ENCODE measurements at regions not wholly inside any gene's neighbourhood (a gene's known extent, or its start where the extent isn't known, plus 50 kb on each side); places are given as distances from the start of the nearest gene placed in this dataset.
"Not testable (repeated sequence)": the region's sequence is repeated elsewhere in the genome, so short reads cannot be mapped to it uniquely, and the experiment has no call there.

DNA sequence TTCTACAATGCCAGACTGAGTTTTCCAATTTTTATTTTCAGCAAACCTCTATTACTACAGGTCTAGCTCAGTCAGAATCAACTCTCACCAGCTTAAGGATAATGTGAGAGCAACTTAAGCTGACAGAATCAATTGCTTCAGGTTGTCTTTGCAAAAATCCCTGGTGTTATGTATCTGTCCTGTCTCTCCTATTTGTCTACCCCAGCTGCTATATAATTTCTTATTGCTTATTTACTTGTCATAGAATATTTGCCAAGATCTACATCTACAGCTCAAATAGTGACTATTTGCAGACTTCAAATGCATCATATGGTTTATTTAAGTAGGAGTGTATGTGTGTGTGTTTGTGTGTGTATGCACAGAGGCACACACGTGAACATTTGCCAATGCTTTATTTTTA lies 54.1 kb downstream of the FOXG1 start:
- H3K36me3 ChIP-seq: no peaks in the 10 kb centered on the region
- no peak for DNase-seq (ENCODE audit: extremely low spot score in 2 of 2)
- no peaks in the 10 kb centered on the region for H3K4me1 ChIP-seq
- H3K9me3 ChIP-seq: peaks cover 11% of the 10 kb centered on the region
- H3K27me3 ChIP-seq: no peaks in the 10 kb centered on the region
- H3K4me3 ChIP-seq: no peak overlapping the region
- TF ChIP-seq POLR2AphosphoS5 (IDR thresholded peaks at IDR 0.05; ENCODE audit: insufficient read depth in 1 of 2, low read depth in 1 of 2): no peak
- no peak for TF ChIP-seq POLR2A (IDR thresholded peaks at IDR 0.05)
- intact Hi-C loops (cut with DNase I): no loop called here
- no peak overlapping the region for H3K27ac ChIP-seq

GRCh38 chr14:28821993-28822392 lies 55.4 kb downstream of the FOXG1 start:
- peaks cover 11% of the 10 kb centered on the region for H3K9me3 ChIP-seq
- TF ChIP-seq CTCF (IDR thresholded peaks at IDR 0.05): no peak
- no peak for TF ChIP-seq POLR2A (IDR thresholded peaks at IDR 0.05)
- TF ChIP-seq POLR2AphosphoS5 (IDR thresholded peaks at IDR 0.05; ENCODE audit: insufficient read depth in 1 of 2, low read depth in 1 of 2): no peak
- no peaks in the 10 kb centered on the region for H3K27me3 ChIP-seq
- no peaks in the 10 kb centered on the region for H3K36me3 ChIP-seq
- no peak overlapping the region for H3K27ac ChIP-seq
- intact Hi-C loops (cut with DNase I): no loop called here
- H3K4me3 ChIP-seq: no peak overlapping the region
- H3K4me1 ChIP-seq: no peaks in the 10 kb centered on the region
- DNase-seq (ENCODE audit: extremely low spot score in 2 of 2): no peak

- no peak for DNase-seq (ENCODE audit: extremely low spot score in 2 of 2)
- Histone ChIP-seq H3K4me3 (no peak overlapping the region), H3K36me3 (no peaks in the 10 kb centered on the region), H3K9me3 (peaks cover 11% of the 10 kb centered on the region), H3K27me3 (no peaks in the 10 kb centered on the region), H3K4me1 (no peaks in the 10 kb centered on the region), H3K27ac (no peak overlapping the region)
- intact Hi-C loops (cut with DNase I): no loop called here
- no peak for TF ChIP-seq POLR2A (IDR thresholded peaks at IDR 0.05)
- no peak for TF ChIP-seq POLR2AphosphoS5 (IDR thresholded peaks at IDR 0.05; ENCODE audit: insufficient read depth in 1 of 2, low read depth in 1 of 2)
- no peak for TF ChIP-seq CTCF (IDR thresholded peaks at IDR 0.05)
Measured at GRCh38 chr14:28823245-28823644, 56.7 kb downstream of the FOXG1 start.

DNA sequence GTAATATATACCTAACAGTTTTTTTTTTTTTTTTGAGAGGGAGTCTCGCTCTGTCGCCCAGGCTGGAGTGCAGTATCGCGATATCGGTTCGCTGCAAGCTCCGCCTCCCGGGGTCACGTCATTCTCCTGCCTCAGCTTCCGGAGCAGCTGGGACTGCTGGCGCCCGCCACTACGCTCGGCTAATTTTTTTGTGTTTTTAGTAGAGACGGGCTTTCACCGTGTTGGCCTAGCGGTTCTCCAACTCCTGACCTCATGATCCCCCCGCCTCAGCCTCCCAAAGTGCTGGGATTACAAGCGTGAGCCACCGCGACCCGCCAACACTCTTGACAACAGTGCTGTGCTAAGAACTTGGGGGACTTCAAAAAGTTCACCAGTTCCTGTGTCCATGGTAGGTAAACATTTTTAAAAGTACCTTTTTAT lies 63.5 kb downstream of the FOXG1 start:
- H3K4me3 ChIP-seq: no peak overlapping the region
- DNase-seq (ENCODE audit: extremely low spot score in 2 of 2): no peak
- TF ChIP-seq POLR2A (IDR thresholded peaks at IDR 0.05) (no peak), CTCF (IDR thresholded peaks at IDR 0.05) (no peak), POLR2AphosphoS5 (IDR thresholded peaks at IDR 0.05; ENCODE audit: insufficient read depth in 1 of 2, low read depth in 1 of 2) (no peak)
- no peaks in the 10 kb centered on the region for H3K27me3 ChIP-seq
- intact Hi-C loops (cut with DNase I): no loop called here
- H3K27ac ChIP-seq: no peak overlapping the region
- H3K4me1 ChIP-seq: no peaks in the 10 kb centered on the region
- no peaks in the 10 kb centered on the region for H3K36me3 ChIP-seq
- no peaks in the 10 kb centered on the region for H3K9me3 ChIP-seq

GRCh38 chr14:28831126-28831525 lies 64.5 kb downstream of the FOXG1 start:
- TF ChIP-seq POLR2AphosphoS5 (IDR thresholded peaks at IDR 0.05; ENCODE audit: insufficient read depth in 1 of 2, low read depth in 1 of 2) (no peak), POLR2A (IDR thresholded peaks at IDR 0.05) (no peak), CTCF (IDR thresholded peaks at IDR 0.05) (no peak)
- Histone ChIP-seq H3K4me1 (no peaks in the 10 kb centered on the region), H3K27ac (no peak overlapping the region), H3K36me3 (no peaks in the 10 kb centered on the region), H3K27me3 (no peaks in the 10 kb centered on the region), H3K4me3 (no peak overlapping the region), H3K9me3 (no peaks in the 10 kb centered on the region)
- DNase-seq (ENCODE audit: extremely low spot score in 2 of 2): no peak
- intact Hi-C loops (cut with DNase I): no loop called here

GRCh38 chr14:28842569-28842968 lies 76.0 kb downstream of the FOXG1 start:
- H3K4me1 ChIP-seq; intact Hi-C loops (cut with DNase I); H3K9me3 ChIP-seq; DNase-seq (ENCODE audit: extremely low spot score in 2 of 2); H3K4me3 ChIP-seq; H3K27ac ChIP-seq; H3K27me3 ChIP-seq; H3K36me3 ChIP-seq: not testable (repeated sequence)
